HG03064 (cell line): ENCODE measurements at regions not wholly inside any gene's neighbourhood (a gene's known extent, or its start where the extent isn't known, plus 50 kb on each side); places are given as distances from the start of the nearest gene placed in this dataset.
"Not testable (repeated sequence)": the region's sequence is repeated elsewhere in the genome, so short reads cannot be mapped to it uniquely, and the experiment has no call there.

ENCODE experiments used
- ATAC-seq: cut with Tn5 transposase; IDR thresholded peaks from one replicate; pipeline ENCODE4 v1.9.1; 2021; ENCODE audit warnings: low read depth; ENCODE audit not compliant: unreplicated experiment

- ATAC-seq = no peak
Observed at GRCh38 chr2:14952400-14952963, 320.0 kb downstream of the LRATD1 start.

- ATAC-seq = no peak
Observed at GRCh38 chr2:14960686-14961324, 328.3 kb downstream of the LRATD1 start.

GRCh38 chr2:14967729-14968128, 335.2 kb downstream of the LRATD1 start:
- no peak for ATAC-seq

- no peak for ATAC-seq
Observed at GRCh38 chr2:14975381-14975780, 342.9 kb downstream of the LRATD1 start.

- no peak for ATAC-seq
Observed at GRCh38 chr2:14977021-14977420, 344.5 kb downstream of the LRATD1 start.

GRCh38 chr2:14978845-14979244, 346.3 kb downstream of the LRATD1 start:
- no peak for ATAC-seq

GRCh38 chr2:14982790-14983189, 350.3 kb downstream of the LRATD1 start:
- no peak for ATAC-seq

- no peak for ATAC-seq
Observed at GRCh38 chr2:14988600-14988999, 356.1 kb downstream of the LRATD1 start.

GRCh38 chr2:14991723-14992122, 359.2 kb downstream of the LRATD1 start:
- no peak for ATAC-seq

- ATAC-seq = no peak
Observed at GRCh38 chr2:14994721-14995120, 362.2 kb downstream of the LRATD1 start.

- ATAC-seq = no peak
Observed at GRCh38 chr2:14996351-14997014, 364.0 kb downstream of the LRATD1 start.

- no peak for ATAC-seq
Observed at GRCh38 chr2:14998546-14998945, 366.0 kb downstream of the LRATD1 start.

GRCh38 chr2:14999114-14999661, 366.7 kb downstream of the LRATD1 start:
- ATAC-seq = no peak

- ATAC-seq = not testable (repeated sequence)
Observed at GRCh38 chr2:15002519-15002918, 370.0 kb downstream of the LRATD1 start.

GRCh38 chr2:15006667-15007066, 374.1 kb downstream of the LRATD1 start:
- no peak for ATAC-seq

GRCh38 chr2:15009681-15010080, 377.2 kb downstream of the LRATD1 start:
- no peak for ATAC-seq

- no peak for ATAC-seq
Observed at GRCh38 chr2:15010346-15010745, 377.8 kb downstream of the LRATD1 start.

- ATAC-seq = no peak
Observed at GRCh38 chr2:15018814-15019213, 386.3 kb downstream of the LRATD1 start.

- no peak for ATAC-seq
Observed at GRCh38 chr2:15023221-15023620, 390.7 kb downstream of the LRATD1 start.

GRCh38 chr2:15028406-15028805, 395.9 kb downstream of the LRATD1 start:
- ATAC-seq = no peak

GRCh38 chr2:15031745-15032240, 399.3 kb downstream of the LRATD1 start:
- peak; percentile 75 for ATAC-seq

- no peak for ATAC-seq
Observed at GRCh38 chr2:15034246-15034645, 401.7 kb downstream of the LRATD1 start.
